Fibroblast of peridontal ligament (primary cell): ENCODE measurements at regions not wholly inside any gene's neighbourhood (a gene's known extent, or its start where the extent isn't known, plus 50 kb on each side); places are given as distances from the start of the nearest gene placed in this dataset.

ENCODE experiments used
- DNase-seq: peaks from one replicate; pipeline ENCODE4 v3.0.0-alpha.2; 2010; ENCODE audit errors: extremely low read depth

- DNase-seq: no peak
These were observed 823.3 kb downstream of the TDRD15 start for GRCh38 chr2:21947046-21947445.

GRCh38 chr2:21966139-21966538, 842.4 kb downstream of the TDRD15 start:
- no peak for DNase-seq

- no peak for DNase-seq
These were observed 847.2 kb downstream of the TDRD15 start for GRCh38 chr2:21970971-21971370.

GRCh38 chr2:21972586-21972985, 848.8 kb downstream of the TDRD15 start:
- DNase-seq: no peak

- DNase-seq: no peak
These were observed 857.4 kb downstream of the TDRD15 start for GRCh38 chr2:21981127-21981526.

- no peak for DNase-seq
These were observed 869.2 kb downstream of the TDRD15 start for GRCh38 chr2:21993002-21993401.

GRCh38 chr2:21996339-21996738, 872.6 kb downstream of the TDRD15 start:
- no peak for DNase-seq

GRCh38 chr2:21999522-21999921, 875.8 kb downstream of the TDRD15 start:
- no peak for DNase-seq

GRCh38 chr2:22002066-22002465, 878.3 kb downstream of the TDRD15 start:
- no peak for DNase-seq

GRCh38 chr2:22003270-22003669, 879.5 kb downstream of the TDRD15 start:
- no peak for DNase-seq

- no peak for DNase-seq
These were observed 887.3 kb downstream of the TDRD15 start for GRCh38 chr2:22011048-22011447.

- no peak for DNase-seq
These were observed 896.4 kb downstream of the TDRD15 start for GRCh38 chr2:22020091-22020742.

GRCh38 chr2:22027345-22028005, 903.7 kb downstream of the TDRD15 start:
- no peak for DNase-seq

GRCh38 chr2:22035361-22035830, 911.6 kb downstream of the TDRD15 start:
- DNase-seq: peak; percentile 1

- no peak for DNase-seq
These were observed 913.5 kb downstream of the TDRD15 start for GRCh38 chr2:22037274-22037673.

- no peak for DNase-seq
These were observed 920.0 kb downstream of the TDRD15 start for GRCh38 chr2:22043784-22044183.

GRCh38 chr2:22055784-22056620, 932.2 kb downstream of the TDRD15 start:
- DNase-seq: no peak

- DNase-seq: no peak
These were observed 932.9 kb downstream of the TDRD15 start for GRCh38 chr2:22056621-22057132.

GRCh38 chr2:22062679-22063078, 938.9 kb downstream of the TDRD15 start:
- no peak for DNase-seq

- DNase-seq: no peak
These were observed 952.7 kb downstream of the TDRD15 start for GRCh38 chr2:22076454-22076853.

- DNase-seq: no peak
These were observed 954.9 kb downstream of the TDRD15 start for GRCh38 chr2:22078701-22079100.

- no peak for DNase-seq
These were observed 955.8 kb downstream of the TDRD15 start for GRCh38 chr2:22079583-22079982.
